CD8-positive, alpha-beta memory T cell (primary cell): ENCODE measurements at regions not wholly inside any gene's neighbourhood (a gene's known extent, or its start where the extent isn't known, plus 50 kb on each side); places are given as distances from the start of the nearest gene placed in this dataset.

ENCODE experiments used
- CTCF ChIA-PET: fragments of 350-600 bp; sonication (Branson Sonifier 250); formaldehyde crosslinking; loops from one replicate; lab custom pipeline; 2021; ENCODE audit warnings: antibody characterized with exemption; lab: Charles Lee
- POLR2A ChIA-PET: fragments of 350-600 bp; sonication (Branson Sonifier 250); formaldehyde crosslinking; loops from one replicate; lab custom pipeline; 2021; ENCODE audit warnings: antibody characterized with exemption; lab: Charles Lee
- DNase-seq, 5 donors: peaks; one replicate each; pipeline versions ENCODE4 v3.0.0 to v3.0.0-alpha.2; 2020 to 2022; ENCODE audit warnings: mixed read lengths in 1 of 5
- H3K27ac ChIP-seq: one replicate; pipeline ENCODE4 v1.7.0; 2013; ENCODE audit warnings: low read depth, mild to moderate bottlenecking, low read length, moderate library complexity
- H3K27me3 ChIP-seq: 2 replicates; pipeline ENCODE4 v1.7.0; 2013; ENCODE audit warnings: low read length, mild to moderate bottlenecking; ENCODE audit not compliant: insufficient read depth, poor library complexity, severe bottlenecking
- H3K36me3 ChIP-seq: 2 replicates; pipeline ENCODE4 v1.7.0; 2013; ENCODE audit warnings: mild to moderate bottlenecking, low read length, moderate library complexity; ENCODE audit not compliant: insufficient read depth
- H3K4me1 ChIP-seq: 2 replicates; pipeline ENCODE4 v1.7.0; 2013; ENCODE audit warnings: mild to moderate bottlenecking, low read length, moderate library complexity; ENCODE audit not compliant: insufficient read depth
- H3K4me3 ChIP-seq: 2 replicates; pipeline ENCODE4 v1.7.0; 2013; ENCODE audit warnings: mild to moderate bottlenecking, low read length
- H3K9me3 ChIP-seq: 2 replicates; pipeline ENCODE4 v1.7.0; 2013; ENCODE audit warnings: mild to moderate bottlenecking, low read length
- H3K27ac Mint-ChIP-seq, 8 donors: one replicate each; pipeline ENCODE4 v1.8.0; 2020 to 2021; ENCODE audit warnings: mixed read lengths in 8 of 8, mild to moderate bottlenecking in 6 of 8, inconsistent platforms in 3 of 8, moderate library complexity in 3 of 8
- H3K27me3 Mint-ChIP-seq, 2 donors: one replicate each; pipeline ENCODE4 v1.8.0; 2020 to 2021; ENCODE audit warnings: mixed read lengths in 2 of 2, mild to moderate bottlenecking in 1 of 2, moderate library complexity in 1 of 2
- H3K36me3 Mint-ChIP-seq, 3 donors: one replicate each; pipeline ENCODE4 v1.8.0; 2020 to 2021; ENCODE audit warnings: mixed read lengths in 3 of 3, inconsistent platforms in 1 of 3, mild to moderate bottlenecking in 1 of 3
- H3K4me1 Mint-ChIP-seq, 3 donors: one replicate each; pipeline ENCODE4 v1.8.0; 2020 to 2021; ENCODE audit warnings: mixed read lengths in 3 of 3, inconsistent platforms in 1 of 3, mild to moderate bottlenecking in 1 of 3
- H3K4me3 Mint-ChIP-seq, 7 donors: one replicate each; pipeline ENCODE4 v1.8.0; 2020 to 2021; ENCODE audit warnings: mixed read lengths in 7 of 7, mild to moderate bottlenecking in 6 of 7, moderate library complexity in 4 of 7, inconsistent platforms in 2 of 7
- H3K9me3 Mint-ChIP-seq, 5 donors: one replicate each; pipeline ENCODE4 v1.8.0; 2020 to 2022; ENCODE audit warnings: mixed read lengths in 5 of 5, mild to moderate bottlenecking in 3 of 5, moderate library complexity in 2 of 5, inconsistent platforms in 1 of 5

DNA sequence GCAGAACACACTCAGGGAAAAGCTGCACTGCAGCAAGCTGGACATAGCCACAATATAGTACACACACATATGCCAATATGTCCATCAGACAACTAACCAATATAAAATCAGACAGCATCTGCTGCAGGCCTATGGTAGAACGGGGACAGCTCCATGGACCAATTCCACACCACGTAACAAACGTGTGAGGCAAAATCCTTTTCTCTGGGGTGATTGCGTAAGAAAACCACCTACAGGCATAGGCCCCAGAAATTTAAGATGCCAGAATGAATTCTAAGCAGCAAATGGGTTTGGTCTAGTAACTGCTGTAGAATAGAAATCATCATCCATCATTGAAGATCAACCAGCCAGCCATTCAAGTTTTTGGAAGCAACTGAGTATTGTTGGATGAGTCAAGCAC is 368.9 kb upstream of the TMPO start:
- ChIA-PET CTCF (no interaction called here), POLR2A (no interaction called here)
- no peaks in the 10 kb centered on the region for H3K36me3 Mint-ChIP-seq
- Histone ChIP-seq H3K27ac (no peak overlapping the region), H3K4me1 (no peaks in the 10 kb centered on the region), H3K9me3 (no peaks in the 10 kb centered on the region), H3K27me3 (no peaks in the 10 kb centered on the region), H3K36me3 (no peaks in the 10 kb centered on the region), H3K4me3 (no peak overlapping the region)
- no peaks in the 10 kb centered on the region for H3K4me1 Mint-ChIP-seq
- no peak for DNase-seq
- no peak overlapping the region for H3K4me3 Mint-ChIP-seq
- H3K9me3 Mint-ChIP-seq, result peaks cover 0 to 3% (median 0%) of the 10 kb centered on the region in 5 donors
- H3K27ac Mint-ChIP-seq, result peak overlapping the region in 1 of 8 donors; percentile 45
- peaks cover 4 to 6% of the 10 kb centered on the region in 2 donors for H3K27me3 Mint-ChIP-seq

DNA sequence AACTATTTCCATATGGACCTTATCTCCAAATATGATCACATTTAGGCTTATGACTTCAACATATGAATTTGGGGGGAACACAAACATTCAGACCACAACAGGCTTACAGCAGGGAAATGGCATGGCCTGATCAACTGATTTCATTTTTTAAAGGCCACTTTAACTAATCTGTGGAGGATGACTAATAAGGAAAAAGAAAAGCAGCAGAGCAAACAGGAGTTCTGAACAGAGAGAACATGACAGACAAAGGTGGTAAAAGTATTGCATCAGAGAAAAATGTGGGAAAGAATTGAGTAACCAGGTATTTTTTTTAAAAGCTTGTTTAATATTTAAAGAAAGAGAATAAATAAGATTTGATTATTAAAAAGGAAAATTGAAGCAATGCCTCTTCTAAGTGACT is 366.1 kb upstream of the TMPO start:
- peaks cover 1 to 4% of the 10 kb centered on the region in 2 donors for H3K27me3 Mint-ChIP-seq
- H3K9me3 Mint-ChIP-seq, result peaks cover 0 to under 1% (median 0%) of the 10 kb centered on the region in 5 donors
- no peaks in the 10 kb centered on the region for H3K36me3 ChIP-seq
- POLR2A ChIA-PET, result no interaction called here
- CTCF ChIA-PET, result no interaction called here
- no peaks in the 10 kb centered on the region for H3K4me1 ChIP-seq
- no peaks in the 10 kb centered on the region for H3K27me3 ChIP-seq
- H3K36me3 Mint-ChIP-seq, result no peaks in the 10 kb centered on the region
- H3K27ac ChIP-seq, result no peak overlapping the region
- H3K27ac Mint-ChIP-seq, result no peak overlapping the region
- no peaks in the 10 kb centered on the region for H3K9me3 ChIP-seq
- no peaks in the 10 kb centered on the region for H3K4me1 Mint-ChIP-seq
- H3K4me3 ChIP-seq, result no peak overlapping the region
- H3K4me3 Mint-ChIP-seq, result no peak overlapping the region
- no peak for DNase-seq

DNA sequence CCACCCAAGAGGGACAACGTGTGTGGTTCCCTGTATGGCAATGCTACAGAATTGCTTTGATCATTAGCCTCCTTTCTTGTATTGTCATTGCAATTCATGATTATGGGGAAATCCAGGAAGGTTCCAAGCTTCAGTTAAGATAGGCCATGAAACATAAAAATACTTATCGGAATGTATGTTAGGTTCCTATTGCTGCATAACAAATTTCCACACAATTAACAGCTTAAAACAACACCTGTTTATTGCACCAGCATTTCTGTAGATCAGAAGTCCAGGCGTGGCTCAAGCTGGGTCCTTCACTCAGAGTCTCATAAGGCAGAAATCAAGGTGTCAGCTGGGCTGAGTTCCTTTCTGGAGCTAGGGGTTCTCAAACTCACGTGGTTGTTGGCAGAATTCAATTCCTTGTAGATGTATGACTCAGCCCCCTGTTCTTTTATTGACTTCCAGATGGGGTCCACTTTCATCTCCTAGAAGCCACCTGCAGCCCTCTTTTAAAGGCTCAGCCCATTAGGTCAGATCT is 365.6 kb upstream of the TMPO start:
- Mint-ChIP-seq H3K4me1 (no peaks in the 10 kb centered on the region), H3K36me3 (no peaks in the 10 kb centered on the region), H3K27me3 (peaks cover 1 to 4% of the 10 kb centered on the region in 2 donors), H3K4me3 (no peak overlapping the region), H3K27ac (no peak overlapping the region), H3K9me3 (no peaks in the 10 kb centered on the region)
- Histone ChIP-seq H3K27ac (no peak overlapping the region), H3K27me3 (no peaks in the 10 kb centered on the region), H3K4me1 (no peaks in the 10 kb centered on the region), H3K9me3 (no peaks in the 10 kb centered on the region), H3K4me3 (no peak overlapping the region), H3K36me3 (no peaks in the 10 kb centered on the region)
- CTCF ChIA-PET, result no interaction called here
- POLR2A ChIA-PET, result no interaction called here
- DNase-seq, result no peak

DNA sequence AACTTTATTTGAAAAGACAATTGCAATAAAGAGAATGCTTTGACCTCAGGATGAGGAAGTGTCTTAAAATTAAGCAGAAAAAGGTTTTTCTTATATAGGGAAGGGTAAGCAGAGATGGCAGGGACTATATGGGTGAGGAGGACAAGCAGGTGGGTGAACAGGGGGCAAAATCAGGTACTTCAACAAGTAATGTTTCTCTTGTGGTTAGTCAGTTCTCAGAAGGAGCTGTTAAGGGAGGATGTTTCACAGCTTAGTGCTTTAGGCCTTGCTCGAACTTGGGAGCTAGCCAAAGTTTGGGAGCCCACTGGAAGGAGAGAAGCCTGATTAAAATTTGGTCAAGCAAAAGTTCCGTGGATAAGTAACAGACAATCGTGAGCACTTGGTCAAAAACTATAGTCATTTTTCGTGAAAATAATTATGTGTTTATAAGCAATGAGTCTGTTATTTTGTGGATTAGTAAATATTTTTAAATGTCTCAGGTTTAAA is 364.2 kb upstream of the TMPO start:
- ChIA-PET CTCF (no interaction called here), POLR2A (no interaction called here)
- no peaks in the 10 kb centered on the region for H3K9me3 Mint-ChIP-seq
- Histone ChIP-seq H3K4me3 (no peak overlapping the region), H3K4me1 (no peaks in the 10 kb centered on the region), H3K27me3 (no peaks in the 10 kb centered on the region), H3K9me3 (no peaks in the 10 kb centered on the region), H3K27ac (no peak overlapping the region), H3K36me3 (no peaks in the 10 kb centered on the region)
- H3K27me3 Mint-ChIP-seq, result peaks cover 1 to 4% of the 10 kb centered on the region in 2 donors
- DNase-seq, result no peak
- no peak overlapping the region for H3K27ac Mint-ChIP-seq
- no peak overlapping the region for H3K4me3 Mint-ChIP-seq
- no peaks in the 10 kb centered on the region for H3K4me1 Mint-ChIP-seq
- no peaks in the 10 kb centered on the region for H3K36me3 Mint-ChIP-seq

DNA sequence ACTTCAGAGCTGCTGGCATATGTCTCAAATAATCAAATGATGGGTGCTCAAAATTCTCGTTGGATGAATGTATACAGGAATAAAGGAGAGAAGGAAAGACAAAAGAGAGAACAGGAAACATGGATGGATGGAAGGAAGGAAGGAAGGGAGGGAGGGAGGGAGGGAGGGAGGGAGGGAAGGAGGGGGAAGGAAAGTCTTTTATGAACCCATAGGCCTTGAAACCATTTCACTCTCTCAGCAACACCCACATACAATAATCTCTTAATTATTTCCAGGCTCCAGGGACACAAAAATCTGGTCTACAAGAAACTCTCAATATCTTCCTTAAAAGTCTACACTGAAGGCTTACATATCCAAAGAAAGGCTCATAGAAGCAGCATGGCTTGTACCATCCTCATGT is 363.4 kb upstream of the TMPO start:
- CTCF ChIA-PET, result interaction anchor here (1.2 kb wide), 1 partner anchor 35 kb away, joined by 3 read pairs; no protein-coding TSS in a partner anchor
- H3K27ac Mint-ChIP-seq, result no peak overlapping the region
- no peak for DNase-seq
- Histone ChIP-seq H3K36me3 (no peaks in the 10 kb centered on the region), H3K27ac (no peak overlapping the region), H3K4me1 (no peaks in the 10 kb centered on the region), H3K9me3 (no peaks in the 10 kb centered on the region), H3K4me3 (no peak overlapping the region), H3K27me3 (no peaks in the 10 kb centered on the region)
- POLR2A ChIA-PET, result no interaction called here
- H3K4me3 Mint-ChIP-seq, result no peak overlapping the region
- no peaks in the 10 kb centered on the region for H3K4me1 Mint-ChIP-seq
- peaks cover 1 to 4% of the 10 kb centered on the region in 2 donors for H3K27me3 Mint-ChIP-seq
- H3K36me3 Mint-ChIP-seq, result no peaks in the 10 kb centered on the region
- H3K9me3 Mint-ChIP-seq, result no peaks in the 10 kb centered on the region

DNA sequence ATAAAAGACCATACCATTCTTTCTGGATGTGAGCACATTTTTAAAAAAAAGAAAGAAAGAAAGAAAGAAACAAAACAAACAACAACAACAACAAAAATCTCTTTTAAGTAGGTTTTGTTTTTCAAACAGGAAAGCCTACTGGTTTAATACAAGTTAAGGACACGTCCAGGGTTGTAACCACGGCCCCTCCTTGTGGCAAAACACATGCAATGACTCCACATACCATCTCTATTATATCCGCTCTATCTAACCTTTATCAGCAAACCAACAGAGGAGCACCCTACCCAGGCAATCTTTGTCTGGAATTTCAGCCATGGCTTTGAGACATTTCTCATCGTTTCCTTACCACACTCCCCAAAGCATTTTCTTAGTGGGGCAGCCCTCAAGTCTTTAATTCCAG is 360.5 kb upstream of the TMPO start:
- Mint-ChIP-seq H3K36me3 (no peaks in the 10 kb centered on the region), H3K4me3 (no peak overlapping the region), H3K27ac (no peak overlapping the region), H3K27me3 (peaks cover 0 to 1% of the 10 kb centered on the region in 2 donors), H3K9me3 (no peaks in the 10 kb centered on the region), H3K4me1 (no peaks in the 10 kb centered on the region)
- H3K27ac ChIP-seq, result no peak overlapping the region
- H3K4me3 ChIP-seq, result no peak overlapping the region
- ChIA-PET POLR2A (no interaction called here), CTCF (no interaction called here)
- H3K9me3 ChIP-seq, result no peaks in the 10 kb centered on the region
- no peaks in the 10 kb centered on the region for H3K27me3 ChIP-seq
- H3K4me1 ChIP-seq, result no peaks in the 10 kb centered on the region
- no peaks in the 10 kb centered on the region for H3K36me3 ChIP-seq
- no peak for DNase-seq

DNA sequence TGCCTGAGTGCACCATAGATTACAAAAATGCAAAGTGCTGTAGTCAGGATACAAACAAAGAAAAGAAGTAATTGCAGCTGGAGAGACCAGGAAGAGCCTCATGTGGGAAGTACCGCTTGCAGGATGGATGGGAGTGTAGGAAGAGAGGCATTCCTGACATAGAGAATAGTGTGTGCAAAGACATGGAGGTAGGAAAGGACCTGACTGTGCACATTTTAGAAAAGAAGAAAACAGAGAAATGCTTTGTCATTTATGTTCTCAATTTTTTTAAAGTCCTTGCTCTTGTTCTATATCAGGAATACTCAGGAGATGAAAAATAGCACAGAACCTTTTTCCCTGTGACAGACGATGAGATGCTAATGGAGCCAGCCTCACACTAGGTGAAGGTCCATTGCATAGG is 358.7 kb upstream of the TMPO start:
- Mint-ChIP-seq H3K27me3 (peaks cover 0 to 1% of the 10 kb centered on the region in 2 donors), H3K4me1 (no peaks in the 10 kb centered on the region), H3K4me3 (no peak overlapping the region), H3K36me3 (no peaks in the 10 kb centered on the region), H3K9me3 (no peaks in the 10 kb centered on the region), H3K27ac (no peak overlapping the region)
- no peaks in the 10 kb centered on the region for H3K4me1 ChIP-seq
- CTCF ChIA-PET, result no interaction called here
- no peaks in the 10 kb centered on the region for H3K27me3 ChIP-seq
- no peak overlapping the region for H3K27ac ChIP-seq
- H3K36me3 ChIP-seq, result no peaks in the 10 kb centered on the region
- H3K4me3 ChIP-seq, result no peak overlapping the region
- H3K9me3 ChIP-seq, result no peaks in the 10 kb centered on the region
- no peak for DNase-seq
- POLR2A ChIA-PET, result no interaction called here

DNA sequence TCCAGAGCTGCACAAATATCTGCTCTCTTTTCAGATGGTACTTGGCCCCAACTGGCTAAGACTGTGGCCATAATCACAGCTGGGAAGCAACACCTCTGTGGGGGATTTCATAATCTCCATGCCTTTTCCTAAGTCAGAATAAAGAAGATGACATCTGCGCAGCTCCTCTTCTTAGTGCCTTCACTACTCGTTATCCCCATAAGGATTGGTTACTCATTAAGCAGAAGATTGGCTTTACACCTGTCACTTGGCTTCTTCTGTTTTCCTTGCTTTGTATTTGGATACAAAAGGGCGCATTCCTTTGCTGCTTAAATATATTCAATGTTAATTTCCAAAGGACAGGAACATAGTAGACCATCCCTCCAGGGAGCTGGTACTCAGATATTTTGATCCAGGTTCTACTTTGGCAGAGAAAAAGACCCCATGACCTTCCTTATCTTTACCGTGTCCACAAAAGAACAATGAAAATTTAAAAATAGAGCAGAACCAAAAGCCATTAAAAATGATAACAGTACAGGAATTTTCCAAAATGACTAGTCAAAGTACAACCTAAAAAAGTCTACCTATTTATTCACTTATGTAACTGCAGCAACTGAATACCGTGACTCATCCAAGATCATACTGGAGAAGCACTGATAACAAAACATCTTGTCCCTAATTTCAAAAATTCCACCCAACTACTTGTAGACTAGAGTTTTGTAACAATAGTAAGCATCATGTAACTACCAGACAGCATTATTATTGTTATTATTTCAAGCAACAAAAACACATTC is 352.3 kb upstream of the TMPO start:
- no peaks in the 10 kb centered on the region for H3K4me1 Mint-ChIP-seq
- no peak overlapping the region for H3K4me3 Mint-ChIP-seq
- Histone ChIP-seq H3K27ac (no peak overlapping the region), H3K27me3 (no peaks in the 10 kb centered on the region), H3K4me1 (no peaks in the 10 kb centered on the region), H3K4me3 (no peak overlapping the region), H3K36me3 (no peaks in the 10 kb centered on the region), H3K9me3 (no peaks in the 10 kb centered on the region)
- H3K27me3 Mint-ChIP-seq, result peaks cover 5 to 6% of the 10 kb centered on the region in 2 donors
- H3K27ac Mint-ChIP-seq, result no peak overlapping the region
- ChIA-PET CTCF (no interaction called here), POLR2A (no interaction called here)
- no peak for DNase-seq
- no peaks in the 10 kb centered on the region for H3K36me3 Mint-ChIP-seq
- H3K9me3 Mint-ChIP-seq, result no peaks in the 10 kb centered on the region
